Esophagus muscularis mucosa (tissue), 4 donors: ENCODE measurements at regions not wholly inside any gene's neighbourhood (a gene's known extent, or its start where the extent isn't known, plus 50 kb on each side); places are given as distances from the start of the nearest gene placed in this dataset.

ENCODE experiments used
- DNase-seq: peaks from one replicate; pipeline ENCODE4 v3.0.0-alpha.2; 2017; ENCODE audit errors: extremely low spot score
- H3K27ac ChIP-seq, 4 donors: fragments of 200-600 bp; sonication (generic); replicated peaks in 1 of 4; 1 replicate in 3 of 4; 2 replicates in 1 of 4; pipeline ENCODE4 v1.5.1; 2016 to 2019; ENCODE audit warnings: mild to moderate bottlenecking in 1 of 4
- H3K27me3 ChIP-seq, 4 donors: fragments of 200-600 bp; sonication (generic); one replicate each; pipeline versions ENCODE4 v1.5.1 to v1.6.0; 2016 to 2019
- H3K36me3 ChIP-seq, 4 donors: fragments of 200-600 bp; sonication (generic); one replicate each; pipeline ENCODE4 v1.5.1; 2016 to 2019
- H3K4me1 ChIP-seq, 4 donors: fragments of 200-600 bp; sonication (generic); one replicate each; pipeline ENCODE4 v1.5.1; 2016 to 2019
- H3K4me3 ChIP-seq, 4 donors: fragments of 200-600 bp; sonication (generic); 1 replicate in 2 of 4; 2 replicates in 2 of 4; pipeline ENCODE4 v1.5.1; 2016 to 2019; ENCODE audit warnings: mild to moderate bottlenecking in 4 of 4, moderate library complexity in 1 of 4
- H3K9me3 ChIP-seq, 4 donors: fragments of 200-600 bp; sonication (generic); 1 replicate in 3 of 4; 2 replicates in 1 of 4; pipeline ENCODE4 v1.5.1; 2016 to 2019
- CTCF ChIP-seq, 3 experiments: fragments of 200-600 bp in 2 of 3; fragments of 450-650 bp in 1 of 3; sonication (generic) in 2 of 3; IDR thresholded peaks; one replicate each; pipeline ENCODE4 v1.5.1; 2017 to 2019; ENCODE audit warnings: antibody characterized with exemption in 3 of 3, mild to moderate bottlenecking in 2 of 3, moderate library complexity in 1 of 3
- EP300 ChIP-seq: sonication (generic); formaldehyde crosslinking; IDR thresholded peaks from one replicate; pipeline ENCODE4 v1.6.1; 2017; ENCODE audit warnings: antibody characterized with exemption
- POLR2A ChIP-seq: fragments of 450-650 bp; IDR thresholded peaks from one replicate; pipeline ENCODE4 v1.6.1; 2017; ENCODE audit warnings: antibody characterized with exemption, moderate library complexity, mild to moderate bottlenecking, low read depth
- POLR2AphosphoS5 ChIP-seq, 2 donors: sonication (generic); formaldehyde crosslinking; IDR thresholded peaks; one replicate each; pipeline ENCODE4 v1.6.1; 2017; ENCODE audit warnings: antibody characterized with exemption in 2 of 2
- WGBS: methylation state at CpG from one replicate; pipeline ENCODE4 v1.1.5; 2018; 5-methylcytosine and 5-hydroxymethylcytosine counted together
- intact Hi-C: fragments of 100-400 bp; cut with DNase I; formaldehyde crosslinking; loops from one replicate; pipeline ENCODE4 v1.15.1; 2023

- H3K27ac ChIP-seq = no peak overlapping the region
- intact Hi-C loops = no loop called here
- no peak for TF ChIP-seq CTCF (IDR thresholded peaks at IDR 0.05)
- TF ChIP-seq POLR2AphosphoS5 (IDR thresholded peaks at IDR 0.05) = no peak
- no peak for TF ChIP-seq POLR2A
- TF ChIP-seq EP300 = no peak
- H3K36me3 ChIP-seq = no peaks in the 10 kb centered on the region
- no peaks in the 10 kb centered on the region for H3K27me3 ChIP-seq
- no peak overlapping the region for H3K4me3 ChIP-seq
- peaks cover 0 to 11% (median 2%) of the 10 kb centered on the region in 4 donors for H3K9me3 ChIP-seq
- H3K4me1 ChIP-seq = no peaks in the 10 kb centered on the region
- 76% methylated on average over 11 of the region's 11 CpGs for WGBS
- DNase-seq = peak; percentile 19
Observed at GRCh38 chr17:22300177-22300576, 607.9 kb downstream of the KCNJ18 start.

GRCh38 chr17:22300731-22301352 is 608.5 kb downstream of the KCNJ18 start:
- Histone ChIP-seq H3K27me3 (no peaks in the 10 kb centered on the region), H3K27ac (no peak overlapping the region), H3K4me1 (no peaks in the 10 kb centered on the region), H3K4me3 (no peak overlapping the region), H3K36me3 (no peaks in the 10 kb centered on the region), H3K9me3 (peaks cover 0 to 11% (median 2%) of the 10 kb centered on the region in 4 donors)
- intact Hi-C loops = no loop called here
- WGBS = 82% methylated on average over 44 of the region's 48 CpGs
- TF ChIP-seq POLR2A (no peak), CTCF (IDR thresholded peaks at IDR 0.05) (no peak), POLR2AphosphoS5 (IDR thresholded peaks at IDR 0.05) (no peak), EP300 (no peak)
- peak; percentile 86 for DNase-seq

- intact Hi-C loops = no loop called here
- DNase-seq = peak; percentile 75
- H3K27ac ChIP-seq = no peak overlapping the region
- 92% methylated on average over 20 of the region's 20 CpGs for WGBS
- H3K9me3 ChIP-seq = peaks cover 0 to 11% (median 2%) of the 10 kb centered on the region in 4 donors
- no peaks in the 10 kb centered on the region for H3K27me3 ChIP-seq
- TF ChIP-seq POLR2A (no peak), POLR2AphosphoS5 (IDR thresholded peaks at IDR 0.05) (no peak), EP300 (no peak), CTCF (IDR thresholded peaks at IDR 0.05) (no peak)
- no peaks in the 10 kb centered on the region for H3K36me3 ChIP-seq
- no peaks in the 10 kb centered on the region for H3K4me1 ChIP-seq
- no peak overlapping the region for H3K4me3 ChIP-seq
Observed at GRCh38 chr17:22301353-22301745, 609.0 kb downstream of the KCNJ18 start.

- DNase-seq = no peak
- Histone ChIP-seq H3K27ac (no peak overlapping the region), H3K9me3 (peaks cover 0 to 11% (median 2%) of the 10 kb centered on the region in 4 donors), H3K4me1 (no peaks in the 10 kb centered on the region), H3K36me3 (no peaks in the 10 kb centered on the region), H3K27me3 (no peaks in the 10 kb centered on the region), H3K4me3 (no peak overlapping the region)
- TF ChIP-seq POLR2A = no peak
- TF ChIP-seq EP300 = no peak
- TF ChIP-seq CTCF (IDR thresholded peaks at IDR 0.05) = no peak
- TF ChIP-seq POLR2AphosphoS5 (IDR thresholded peaks at IDR 0.05) = no peak
- WGBS = 85% methylated on average over 11 of the region's 12 CpGs
- intact Hi-C loops = no loop called here
Observed at GRCh38 chr17:22303096-22303495, 610.8 kb downstream of the KCNJ18 start.

GRCh38 chr17:22303865-22304264 is 611.5 kb downstream of the KCNJ18 start:
- Histone ChIP-seq H3K27ac (no peak overlapping the region), H3K27me3 (no peaks in the 10 kb centered on the region), H3K4me3 (no peak overlapping the region), H3K36me3 (no peaks in the 10 kb centered on the region), H3K9me3 (peaks cover 0 to 11% (median 2%) of the 10 kb centered on the region in 4 donors), H3K4me1 (no peaks in the 10 kb centered on the region)
- intact Hi-C loops = no loop called here
- WGBS = 87% methylated on average over 11 of the region's 12 CpGs
- TF ChIP-seq CTCF (IDR thresholded peaks at IDR 0.05) = no peak
- TF ChIP-seq EP300 = no peak
- TF ChIP-seq POLR2A = no peak
- TF ChIP-seq POLR2AphosphoS5 (IDR thresholded peaks at IDR 0.05) = no peak
- DNase-seq = peak; percentile 66
